Right cardiac atrium (tissue), 5 donors: ENCODE measurements at regions not wholly inside any gene's neighbourhood (a gene's known extent, or its start where the extent isn't known, plus 50 kb on each side); places are given as distances from the start of the nearest gene placed in this dataset.
A peak's percentile ranks its signal among the peaks of the same experiment; 100 is the strongest.

Source experiments
- ATAC-seq, 2 donors: fragments of 200-7000 bp; cut with Tn5 transposase; one replicate each; pipeline versions ENCODE4 v1.8.0 to v1.9.1; 2020; ENCODE audit warnings: moderate library complexity in 2 of 2, mild to moderate bottlenecking in 1 of 2
- DNase-seq, 3 donors: peaks; one replicate each; pipeline ENCODE4 v3.0.0-alpha.2; 2020
- H3K27ac ChIP-seq: one replicate; pipeline ENCODE4 v1.5.1; 2013; ENCODE audit warnings: mild to moderate bottlenecking, low read length, control low read depth, moderate library complexity
- H3K27me3 ChIP-seq: one replicate; pipeline ENCODE4 v1.6.1; 2013; ENCODE audit not compliant: control insufficient read depth, insufficient read depth
- H3K4me1 ChIP-seq: one replicate; pipeline ENCODE4 v1.6.1; 2013; ENCODE audit warnings: low read length; ENCODE audit not compliant: control insufficient read depth, insufficient read depth
- H3K4me3 ChIP-seq: one replicate; pipeline ENCODE4 v1.5.1; 2013; ENCODE audit warnings: low read length, control low read depth
- H3K9me3 ChIP-seq: one replicate; pipeline ENCODE4 v1.6.1; 2013; ENCODE audit warnings: low read length; ENCODE audit not compliant: control insufficient read depth
- WGBS: extraction: QIAGEN DNeasy Blood & Tissue Kit; methylation state at CpG from one replicate; pipeline ENCODE4 v1.1.7; 2013; 5-methylcytosine and 5-hydroxymethylcytosine counted together
- intact Hi-C, 4 donors: fragments of 100-400 bp; cut with DNase I; formaldehyde crosslinking; loops; one replicate each; pipeline versions ENCODE4 v1.11.0 to v1.14.0; 2022 to 2023
- donor health status: healthy with polysubstance abuse.
- donor health status: DM: no; HTN: yes; CAD: no.
- donor health status: DM: no; HTN: no; CAD: no.
- donor health status: DM: no; HTN: yes; CAD: no; lungs with severe emphysema.
- donor health status: DM: yes; HTN: yes; CAD: no.

DNA sequence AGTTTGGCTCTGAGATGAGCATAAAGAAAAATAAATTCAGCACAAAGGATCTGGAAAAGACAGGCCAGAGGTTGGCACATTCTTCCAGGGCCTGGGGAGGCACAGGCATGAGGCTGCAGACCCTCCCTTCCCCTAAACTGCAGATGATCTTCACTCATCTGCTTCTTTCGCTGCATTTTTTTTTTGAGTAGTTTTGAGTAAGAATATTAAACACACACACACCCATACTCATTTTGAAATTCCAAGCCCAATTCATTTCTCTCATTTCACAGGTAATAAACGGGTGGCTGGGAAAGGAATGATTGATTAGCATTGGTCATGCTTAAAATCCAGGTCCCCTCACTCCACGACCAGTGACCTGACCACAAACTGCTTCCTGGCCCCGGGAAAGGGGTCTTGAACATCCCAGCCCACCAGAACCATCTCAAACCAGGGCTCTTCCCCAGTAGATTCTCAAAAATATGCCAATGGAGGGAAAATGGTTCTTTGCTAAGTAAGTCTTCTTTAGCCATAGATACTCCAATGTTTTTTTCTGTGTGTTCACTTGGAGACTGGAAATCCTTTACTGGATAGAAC is 219.6 kb downstream of the ANAPC1 start:
- 93% methylated on average over 4 of the region's 4 CpGs for whole genome bisulfite sequencing
- H3K4me1 ChIP-seq, result no peaks in the 10 kb centered on the region
- no peak overlapping the region for H3K27ac ChIP-seq
- H3K9me3 ChIP-seq, result no peaks in the 10 kb centered on the region
- ATAC-seq, result no peak
- intact Hi-C loops, result no loop called here
- no peaks in the 10 kb centered on the region for H3K27me3 ChIP-seq
- no peak overlapping the region for H3K4me3 ChIP-seq
- no peak for DNase-seq

GRCh38 chr2:111665011-111665410 is 219.0 kb downstream of the ANAPC1 start:
- ATAC-seq (no peak), DNase-seq (no peak)
- 91% methylated on average over 7 of the region's 7 CpGs for WGBS
- Histone ChIP-seq H3K4me3 (no peak overlapping the region), H3K4me1 (no peaks in the 10 kb centered on the region), H3K27ac (no peak overlapping the region), H3K9me3 (no peaks in the 10 kb centered on the region), H3K27me3 (no peaks in the 10 kb centered on the region)
- intact Hi-C loops, result no loop called here

- H3K27me3 ChIP-seq, result no peaks in the 10 kb centered on the region
- H3K4me1 ChIP-seq, result no peaks in the 10 kb centered on the region
- H3K4me3 ChIP-seq, result no peak overlapping the region
- WGBS, result 95% methylated on average over 3 of the region's 3 CpGs
- no peaks in the 10 kb centered on the region for H3K9me3 ChIP-seq
- no peak for ATAC-seq
- H3K27ac ChIP-seq, result no peak overlapping the region
- intact Hi-C loops, result no loop called here
- no peak for DNase-seq
Observed at GRCh38 chr2:111665551-111666116, 218.4 kb downstream of the ANAPC1 start.

- H3K27ac ChIP-seq, result no peak overlapping the region
- H3K4me3 ChIP-seq, result no peak overlapping the region
- intact Hi-C loops, result no loop called here
- no peaks in the 10 kb centered on the region for H3K4me1 ChIP-seq
- ATAC-seq (no peak), DNase-seq (no peak)
- H3K9me3 ChIP-seq, result no peaks in the 10 kb centered on the region
- WGBS, result over 99% methylated on average over 2 of the region's 2 CpGs
- H3K27me3 ChIP-seq, result no peaks in the 10 kb centered on the region
Observed at GRCh38 chr2:111666160-111666559, 217.8 kb downstream of the ANAPC1 start.

GRCh38 chr2:111667001-111667400 is 217.0 kb downstream of the ANAPC1 start:
- WGBS, result 74% methylated on average over 8 of the region's 8 CpGs
- no peaks in the 10 kb centered on the region for H3K4me1 ChIP-seq
- no peak overlapping the region for H3K27ac ChIP-seq
- H3K27me3 ChIP-seq, result no peaks in the 10 kb centered on the region
- intact Hi-C loops, result no loop called here
- H3K9me3 ChIP-seq, result no peaks in the 10 kb centered on the region
- ATAC-seq, result no peak
- no peak for DNase-seq
- H3K4me3 ChIP-seq, result no peak overlapping the region

DNA sequence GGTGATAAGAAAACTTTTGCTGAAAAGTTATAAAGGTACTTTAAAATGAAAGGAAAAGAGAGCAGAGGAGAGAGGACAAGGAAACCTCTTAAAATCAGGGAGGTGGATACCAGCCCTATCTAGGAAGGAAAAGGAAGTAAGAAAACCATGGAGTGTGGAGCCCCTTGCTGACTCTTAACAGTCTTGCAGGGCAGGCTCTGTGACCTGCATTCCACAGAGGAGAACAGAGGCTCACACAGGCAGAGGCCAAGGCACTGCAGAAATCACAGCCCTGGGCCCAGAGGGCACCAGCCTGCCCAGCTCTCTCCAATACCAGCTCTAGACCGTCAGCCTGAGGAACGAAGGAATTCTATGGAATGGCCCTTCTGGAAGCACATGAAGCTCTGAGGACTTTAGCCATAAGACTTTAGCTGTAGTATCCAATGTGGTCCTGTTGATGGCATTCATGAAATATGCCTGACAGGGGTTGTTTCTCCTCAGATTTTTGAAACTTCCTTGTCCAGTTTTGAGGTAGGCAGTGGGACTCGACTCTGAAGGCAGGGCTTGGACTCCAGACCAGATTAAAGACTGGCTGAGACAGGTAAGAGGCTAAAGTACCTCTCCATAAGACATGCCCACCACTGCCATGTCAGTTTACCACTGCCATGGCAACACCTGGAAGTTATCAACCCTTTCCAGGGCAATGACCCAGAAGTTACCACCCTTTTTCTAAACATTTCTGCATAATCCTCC is 216.3 kb downstream of the ANAPC1 start:
- Histone ChIP-seq H3K9me3 (no peaks in the 10 kb centered on the region), H3K4me1 (no peaks in the 10 kb centered on the region), H3K27me3 (no peaks in the 10 kb centered on the region), H3K27ac (no peak overlapping the region), H3K4me3 (no peak overlapping the region)
- DNase-seq, result peak in 1 of 3 donors; percentile 39
- intact Hi-C loops, result no loop called here
- WGBS, result 62% methylated on average over 3 of the region's 3 CpGs
- ATAC-seq, result peak; percentile 92 to 97

- WGBS, result 95% methylated on average over 4 of the region's 4 CpGs
- intact Hi-C loops, result no loop called here
Observed at GRCh38 chr2:111668274-111668616, 215.7 kb downstream of the ANAPC1 start.

GRCh38 chr2:111668741-111669140 is 215.3 kb downstream of the ANAPC1 start:
- no peak for DNase-seq
- Histone ChIP-seq H3K27ac (no peak overlapping the region), H3K9me3 (no peaks in the 10 kb centered on the region), H3K27me3 (no peaks in the 10 kb centered on the region), H3K4me3 (no peak overlapping the region), H3K4me1 (no peaks in the 10 kb centered on the region)
- intact Hi-C loops, result no loop called here
- WGBS, result 96% methylated on average over 5 of the region's 5 CpGs
- no peak for ATAC-seq

More at GRCh38 chr2:111668274-111668616, 215.7 kb downstream of the ANAPC1 start:
- H3K27ac ChIP-seq, result no peak overlapping the region
- ATAC-seq (no peak), DNase-seq (no peak)
- no peaks in the 10 kb centered on the region for H3K27me3 ChIP-seq
- no peaks in the 10 kb centered on the region for H3K4me1 ChIP-seq
- no peak overlapping the region for H3K4me3 ChIP-seq
- H3K9me3 ChIP-seq, result no peaks in the 10 kb centered on the region

- intact Hi-C loops, result no loop called here
Observed at GRCh38 chr2:111669928-111670695, 213.9 kb downstream of the ANAPC1 start.

DNA sequence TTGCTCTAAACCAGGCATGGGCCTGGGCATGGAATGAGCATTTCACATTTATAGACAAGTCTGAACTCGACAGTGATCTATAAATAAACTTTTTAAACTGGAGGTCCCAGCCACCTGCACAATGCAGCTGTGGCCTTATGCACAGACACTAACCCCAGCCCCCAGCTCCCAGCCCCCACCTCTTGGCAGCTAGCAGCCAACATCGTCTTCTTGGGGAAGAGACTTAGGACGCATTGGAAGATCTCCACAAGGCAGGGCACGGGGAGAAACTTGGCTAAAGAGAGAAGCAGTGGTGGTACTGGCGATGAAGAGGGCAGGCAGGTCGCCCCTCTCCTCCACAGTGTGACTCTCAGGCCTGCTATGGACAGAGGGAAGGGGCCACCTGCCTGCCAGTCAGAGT is 213.2 kb downstream of the ANAPC1 start:
- H3K9me3 ChIP-seq, result no peaks in the 10 kb centered on the region
- H3K27me3 ChIP-seq, result no peaks in the 10 kb centered on the region
- no peaks in the 10 kb centered on the region for H3K4me1 ChIP-seq
- WGBS, result 87% methylated on average over 6 of the region's 6 CpGs
- ATAC-seq, result no peak
- H3K4me3 ChIP-seq, result no peak overlapping the region
- intact Hi-C loops, result no loop called here
- no peak overlapping the region for H3K27ac ChIP-seq
- no peak for DNase-seq

More at GRCh38 chr2:111669928-111670695, 213.9 kb downstream of the ANAPC1 start:
- no peaks in the 10 kb centered on the region for H3K9me3 ChIP-seq
- no peak for ATAC-seq
- H3K4me1 ChIP-seq, result no peaks in the 10 kb centered on the region
- H3K4me3 ChIP-seq, result no peak overlapping the region
- 93% methylated on average over 11 of the region's 11 CpGs for WGBS
- no peaks in the 10 kb centered on the region for H3K27me3 ChIP-seq
- no peak overlapping the region for H3K27ac ChIP-seq
- no peak for DNase-seq
